HG02943 (cell line): ENCODE measurements at regions not wholly inside any gene's neighbourhood (a gene's known extent, or its start where the extent isn't known, plus 50 kb on each side); places are given as distances from the start of the nearest gene placed in this dataset.

Source experiments
- ATAC-seq: cut with Tn5 transposase; IDR thresholded peaks from one replicate; pipeline ENCODE4 v1.9.1; 2021; ENCODE audit warnings: mild to moderate bottlenecking, low read depth, moderate library complexity; ENCODE audit not compliant: unreplicated experiment

GRCh38 chr7:142606081-142606480 is 143.2 kb upstream of the PRSS1 start:
- no peak for ATAC-seq

GRCh38 chr7:142604671-142605070 is 144.6 kb upstream of the PRSS1 start:
- no peak for ATAC-seq

GRCh38 chr7:142603870-142604448 is 145.3 kb upstream of the PRSS1 start:
- no peak for ATAC-seq

GRCh38 chr7:142602756-142603155 is 146.5 kb upstream of the PRSS1 start:
- no peak for ATAC-seq

GRCh38 chr7:142602183-142602582 is 147.1 kb upstream of the PRSS1 start:
- no peak for ATAC-seq

- no peak for ATAC-seq
These were observed 151.0 kb upstream of the PRSS1 start for GRCh38 chr7:142598297-142598696.

- ATAC-seq = no peak
These were observed 151.7 kb upstream of the PRSS1 start for GRCh38 chr7:142597547-142597946.

GRCh38 chr7:142595816-142596516 is 153.3 kb upstream of the PRSS1 start:
- no peak for ATAC-seq

- no peak for ATAC-seq
These were observed 155.2 kb upstream of the PRSS1 start for GRCh38 chr7:142594078-142594477.

GRCh38 chr7:142593106-142593505 is 156.2 kb upstream of the PRSS1 start:
- no peak for ATAC-seq

- no peak for ATAC-seq
These were observed 156.6 kb upstream of the PRSS1 start for GRCh38 chr7:142592664-142593063.

- ATAC-seq = no peak
These were observed 157.0 kb upstream of the PRSS1 start for GRCh38 chr7:142592231-142592630.

- no peak for ATAC-seq
These were observed 158.3 kb upstream of the PRSS1 start for GRCh38 chr7:142590830-142591457.

GRCh38 chr7:142590077-142590476 is 159.2 kb upstream of the PRSS1 start:
- ATAC-seq = no peak

GRCh38 chr7:142587578-142588191 is 161.6 kb upstream of the PRSS1 start:
- peak; percentile 90 for ATAC-seq

GRCh38 chr7:142586611-142587010 is 162.7 kb upstream of the PRSS1 start:
- ATAC-seq = no peak

- no peak for ATAC-seq
These were observed 163.8 kb upstream of the PRSS1 start for GRCh38 chr7:142585425-142585824.

GRCh38 chr7:142584765-142585164 is 164.5 kb upstream of the PRSS1 start:
- no peak for ATAC-seq

GRCh38 chr7:142583446-142583845 is 165.8 kb upstream of the PRSS1 start:
- no peak for ATAC-seq

- ATAC-seq = no peak
These were observed 166.9 kb upstream of the PRSS1 start for GRCh38 chr7:142582351-142582750.

- ATAC-seq = peak; percentile 79
These were observed 167.9 kb upstream of the PRSS1 start for GRCh38 chr7:142581341-142581740.
